HCT116 (cell line): ENCODE measurements at regions not wholly inside any gene's neighbourhood (a gene's known extent, or its start where the extent isn't known, plus 50 kb on each side); places are given as distances from the start of the nearest gene placed in this dataset.

Experiments used
- ATAC-seq: fragments of 200-7000 bp; cut with Tn5 transposase; 2 replicates; pipeline ENCODE4 v1.9.1; 2020; ENCODE audit warnings: mild to moderate bottlenecking, moderate library complexity
- BruUV-seq: library from RNA; stranded (reverse); fragments of 400-500 nt; replicated peaks from 2 replicates; lab custom pipeline; 2021; lab: Mats Ljungman, UMichigan
- CTCF ChIA-PET: fragments of 300-600 bp; sonication (Branson Sonifier 250); formaldehyde crosslinking; loops from one replicate; lab custom pipeline; 2021; ENCODE audit warnings: antibody characterized with exemption; lab: Charles Lee
- POLR2A ChIA-PET: fragments of 300-600, 350-600 bp; sonication (Branson Sonifier 250); formaldehyde crosslinking; loops from one replicate; lab custom pipeline; 2021; ENCODE audit warnings: antibody characterized with exemption; lab: Charles Lee
- RAD21 ChIA-PET, 2 experiments: fragments of 300-600 bp; sonication (Branson Sonifier 250); formaldehyde crosslinking; loops; one replicate each; lab custom pipeline; 2023; ENCODE audit warnings: low total read pairs in 2 of 2; ENCODE audit not compliant: uncharacterized antibody in 2 of 2, unreplicated experiment in 2 of 2, low non-redundant PET in 1 of 2; lab: Charles Lee
- DNase-seq: peaks from one replicate; pipeline ENCODE4 v3.0.0-alpha.2; 2010; ENCODE audit warnings: low read depth, low spot score
- H2AFZ ChIP-seq: fragments of 200-600 bp; shearing (Covaris generic), sonication (generic); 2 replicates; pipeline ENCODE4 v1.6.1; 2017; ENCODE audit warnings: low read depth, mixed run types, mixed read lengths, antibody characterized with exemption, low read length; ENCODE audit not compliant: poor library complexity, severe bottlenecking
- H3K27ac ChIP-seq: 2 replicates; pipeline ENCODE4 v1.5.1; 2012; ENCODE audit warnings: low read depth, low read length
- H3K27me3 ChIP-seq: fragments of 200-600 bp; sonication (generic); 2 replicates; pipeline ENCODE4 v1.6.1; 2016; ENCODE audit warnings: mixed run types, low read length, mixed read lengths; ENCODE audit not compliant: insufficient read depth
- H3K36me3 ChIP-seq, 2 experiments: fragments of 200-500 bp in 1 of 2; fragments of 200-600 bp in 1 of 2; sonication (Bioruptor generic) in 1 of 2; sonication (generic) in 1 of 2; 2 replicates each; pipeline versions ENCODE4 v1.5.1 to v1.6.1; 2014 to 2016; ENCODE audit warnings: low read length in 2 of 2, inconsistent platforms in 1 of 2, mixed read lengths in 1 of 2, mixed run types in 1 of 2; ENCODE audit not compliant: insufficient read depth in 2 of 2, control insufficient read depth in 1 of 2
- H3K4me1 ChIP-seq, 2 experiments: fragments of 200-600 bp in 1 of 2; sonication (generic) in 1 of 2; 2 replicates each; pipeline versions ENCODE4 v1.5.1 to v1.6.1; 2012 to 2017; ENCODE audit warnings: low read length in 2 of 2, inconsistent platforms in 1 of 2, mild to moderate bottlenecking in 1 of 2, mixed read lengths in 1 of 2, mixed run types in 1 of 2, moderate library complexity in 1 of 2; ENCODE audit not compliant: insufficient read depth in 2 of 2, control insufficient read depth in 1 of 2
- H3K4me2 ChIP-seq: fragments of 200-600 bp; sonication (generic); 2 replicates; pipeline ENCODE4 v1.6.1; 2017; ENCODE audit warnings: mixed run types, low read length, mixed read lengths
- H3K4me3 ChIP-seq, 2 experiments: fragments of 200-600 bp in 1 of 2; sonication (generic) in 1 of 2; replicated peaks in 1 of 2; 2 replicates each; pipeline ENCODE4 v1.5.1; 2011 to 2016; ENCODE audit warnings: low read length in 2 of 2, control low read depth in 1 of 2, low read depth in 1 of 2, mild to moderate bottlenecking in 1 of 2, mixed read lengths in 1 of 2, mixed run types in 1 of 2
- H3K79me2 ChIP-seq: fragments of 200-600 bp; sonication (generic); 2 replicates; pipeline ENCODE4 v1.6.1; 2017; ENCODE audit warnings: mild to moderate bottlenecking, mixed run types, low read length, moderate library complexity, mixed read lengths; ENCODE audit not compliant: insufficient read depth
- H3K9ac ChIP-seq: fragments of 200-600 bp; sonication (generic); 2 replicates; pipeline ENCODE4 v1.6.1; 2016; ENCODE audit warnings: low read length, mixed read lengths
- H3K9me2 ChIP-seq: fragments of 200-600 bp; sonication (generic), shearing (Covaris generic); 2 replicates; pipeline ENCODE4 v1.6.1; 2017; ENCODE audit warnings: mixed run types, mild to moderate bottlenecking, moderate library complexity; ENCODE audit not compliant: insufficient read depth
- H3K9me3 ChIP-seq, 2 experiments: fragments of 200-500 bp in 1 of 2; fragments of 200-600 bp in 1 of 2; sonication (Bioruptor generic) in 1 of 2; sonication (generic) in 1 of 2; 2 replicates each; pipeline ENCODE4 v1.6.1; 2014 to 2017; ENCODE audit warnings: low read length in 2 of 2, mixed read lengths in 2 of 2, inconsistent platforms in 1 of 2, low read depth in 1 of 2, mild to moderate bottlenecking in 1 of 2, mixed run types in 1 of 2, moderate library complexity in 1 of 2; ENCODE audit not compliant: control insufficient read depth in 1 of 2, insufficient read depth in 1 of 2
- H4K20me1 ChIP-seq: fragments of 200-600 bp; sonication (generic), shearing (Covaris generic); 2 replicates; pipeline ENCODE4 v1.6.1; 2017; ENCODE audit warnings: mixed run types, mild to moderate bottlenecking, moderate library complexity; ENCODE audit not compliant: insufficient read depth
- CBX3 ChIP-seq: IDR thresholded peaks from 2 replicates; pipeline ENCODE4 v1.6.1; 2012; ENCODE audit warnings: low read depth
- CEBPB ChIP-seq: IDR thresholded peaks from 2 replicates; pipeline ENCODE4 v1.6.1; 2012; ENCODE audit warnings: low read depth
- CTCF ChIP-seq, 3 experiments: fragments of 200-600 bp in 1 of 3; sonication (generic) in 1 of 3; IDR thresholded peaks in 2 of 3; conservative IDR thresholded peaks in 1 of 3; 2 replicates each; pipeline ENCODE4 v1.5.1; 2012 to 2017; ENCODE audit warnings: low read depth in 2 of 3, low read length in 2 of 3, antibody characterized with exemption in 1 of 3, borderline replicate concordance in 1 of 3, control low read depth in 1 of 3, mild to moderate bottlenecking in 1 of 3, mixed read lengths in 1 of 3, mixed run types in 1 of 3, moderate library complexity in 1 of 3; ENCODE audit not compliant: insufficient read depth in 1 of 3
- EGR1 ChIP-seq: IDR thresholded peaks from 2 replicates; pipeline ENCODE4 v1.6.1; 2012; ENCODE audit warnings: low read depth
- EZH2 ChIP-seq: fragments of 200-600 bp; sonication (generic); IDR thresholded peaks from 2 replicates; pipeline ENCODE4 v1.6.1; 2017; ENCODE audit warnings: antibody characterized with exemption, mixed run types
- EZH2phosphoT487 ChIP-seq: fragments of 200-600 bp; IDR thresholded peaks from 2 replicates; pipeline ENCODE4 v1.6.1; 2018; ENCODE audit warnings: antibody characterized with exemption, borderline replicate concordance
- FOSL1 ChIP-seq: IDR thresholded peaks from 2 replicates; pipeline ENCODE4 v1.6.1; 2012; ENCODE audit warnings: low read depth
- JUND ChIP-seq: IDR thresholded peaks from 2 replicates; pipeline ENCODE4 v1.6.1; 2012
- POLR2A ChIP-seq: IDR thresholded peaks from 2 replicates; pipeline ENCODE4 v1.7.0; 2011; ENCODE audit warnings: borderline replicate concordance; ENCODE audit not compliant: insufficient read depth, insufficient read length; ENCODE audit errors: extremely low read depth
- POLR2AphosphoS5 ChIP-seq: IDR thresholded peaks from 2 replicates; pipeline ENCODE4 v1.6.1; 2011; ENCODE audit warnings: mild to moderate bottlenecking, low read depth, low read length, moderate library complexity
- RAD21 ChIP-seq: IDR thresholded peaks from 2 replicates; pipeline ENCODE4 v1.6.1; 2012; ENCODE audit warnings: low read depth, mild to moderate bottlenecking
- SIN3A ChIP-seq: IDR thresholded peaks from 2 replicates; pipeline ENCODE4 v1.6.1; 2012; ENCODE audit warnings: low read depth
- SP1 ChIP-seq: IDR thresholded peaks from 2 replicates; pipeline ENCODE4 v1.6.1; 2012; ENCODE audit warnings: low read depth
- SRF ChIP-seq: IDR thresholded peaks from 2 replicates; pipeline ENCODE4 v1.6.1; 2012; ENCODE audit warnings: low read depth
- TCF7L2 ChIP-seq: IDR thresholded peaks from 2 replicates; pipeline ENCODE4 v1.7.0; 2011; ENCODE audit warnings: borderline replicate concordance, inconsistent platforms; ENCODE audit not compliant: insufficient read depth, insufficient read length; ENCODE audit errors: extremely low read depth
- intact Hi-C: fragments of 100-400 bp; cut with micrococcal nuclease; formaldehyde crosslinking; loops from 2 replicates; pipeline ENCODE4 v1.10.0; 2022
- TF ChIP-seq, protein P1 (sequence below): IDR thresholded peaks from 2 replicates; pipeline ENCODE4 v1.6.1; 2012
- TF ChIP-seq, protein P2 (sequence below): IDR thresholded peaks from 2 replicates; pipeline ENCODE4 v1.6.1; 2012
- TF ChIP-seq, protein P3 (sequence below): IDR thresholded peaks from 2 replicates; pipeline ENCODE4 v1.6.1; 2012; ENCODE audit warnings: low read depth

GRCh38 chr2:59168766-59169165, 927.6 kb upstream of the FANCL start:
- H2AFZ ChIP-seq: no peak overlapping the region
- POLR2A ChIA-PET: no interaction called here
- CTCF ChIA-PET: no interaction called here
- TF ChIP-seq EZH2phosphoT487 (no peak), SIN3A (no peak), POLR2A (no peak)
- TF ChIP-seq, all 23 proteins: peak for 0
- no peaks in the 10 kb centered on the region for H3K9me3 ChIP-seq
- no peak overlapping the region for H3K4me2 ChIP-seq
- DNase-seq: no peak
- no TSS peak for BruUV-seq
- H3K4me1 ChIP-seq: no peaks in the 10 kb centered on the region
- no peak overlapping the region for H3K27ac ChIP-seq
- no peaks in the 10 kb centered on the region for H4K20me1 ChIP-seq
- intact Hi-C loops: no loop called here
- RAD21 ChIA-PET: no interaction called here
- H3K9me2 ChIP-seq: no peaks in the 10 kb centered on the region
- ATAC-seq: no peak
- no peaks in the 10 kb centered on the region for H3K27me3 ChIP-seq
- H3K4me3 ChIP-seq: no peak overlapping the region
- no peaks in the 10 kb centered on the region for H3K79me2 ChIP-seq
- no peaks in the 10 kb centered on the region for H3K36me3 ChIP-seq
- H3K9ac ChIP-seq: no peak overlapping the region

- no peak for DNase-seq
- Histone ChIP-seq H3K9me3 (no peaks in the 10 kb centered on the region), H3K4me3 (no peak overlapping the region), H3K36me3 (no peaks in the 10 kb centered on the region), H4K20me1 (no peaks in the 10 kb centered on the region), H3K4me2 (no peak overlapping the region), H3K27ac (no peak overlapping the region), H2AFZ (no peak overlapping the region), H3K79me2 (no peaks in the 10 kb centered on the region), H3K4me1 (no peaks in the 10 kb centered on the region), H3K9ac (no peak overlapping the region), H3K9me2 (no peaks in the 10 kb centered on the region), H3K27me3 (no peaks in the 10 kb centered on the region)
- ChIA-PET POLR2A (no interaction called here), CTCF (no interaction called here), RAD21 (no interaction called here)
- intact Hi-C loops: no loop called here
- ATAC-seq: no peak
- BruUV-seq: no TSS peak
- no peak for TF ChIP-seq CEBPB
- no peak for TF ChIP-seq RAD21
- TF ChIP-seq POLR2AphosphoS5: no peak
- no peak for TF ChIP-seq JUND
- no peak for TF ChIP-seq FOSL1
- no peak for TF ChIP-seq SIN3A
- TF ChIP-seq, protein P1, sequence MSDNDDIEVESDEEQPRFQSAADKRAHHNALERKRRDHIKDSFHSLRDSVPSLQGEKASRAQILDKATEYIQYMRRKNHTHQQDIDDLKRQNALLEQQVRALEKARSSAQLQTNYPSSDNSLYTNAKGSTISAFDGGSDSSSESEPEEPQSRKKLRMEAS: no peak
- no peak for TF ChIP-seq CTCF (IDR thresholded peaks at IDR 0.05 in 2 of 3, conservative IDR thresholded peaks at IDR 0.05 in 1 of 3; ENCODE audit: borderline replicate concordance in 1 of 3, insufficient read depth in 1 of 3, low read depth in 2 of 3, low read length in 2 of 3)
- no peak for TF ChIP-seq EZH2
- no peak for TF ChIP-seq SRF
- no peak for TF ChIP-seq EGR1
- TF ChIP-seq CBX3: no peak
- TF ChIP-seq, protein P2, sequence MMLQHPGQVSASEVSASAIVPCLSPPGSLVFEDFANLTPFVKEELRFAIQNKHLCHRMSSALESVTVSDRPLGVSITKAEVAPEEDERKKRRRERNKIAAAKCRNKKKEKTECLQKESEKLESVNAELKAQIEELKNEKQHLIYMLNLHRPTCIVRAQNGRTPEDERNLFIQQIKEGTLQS: no peak
- TF ChIP-seq, protein P3, sequence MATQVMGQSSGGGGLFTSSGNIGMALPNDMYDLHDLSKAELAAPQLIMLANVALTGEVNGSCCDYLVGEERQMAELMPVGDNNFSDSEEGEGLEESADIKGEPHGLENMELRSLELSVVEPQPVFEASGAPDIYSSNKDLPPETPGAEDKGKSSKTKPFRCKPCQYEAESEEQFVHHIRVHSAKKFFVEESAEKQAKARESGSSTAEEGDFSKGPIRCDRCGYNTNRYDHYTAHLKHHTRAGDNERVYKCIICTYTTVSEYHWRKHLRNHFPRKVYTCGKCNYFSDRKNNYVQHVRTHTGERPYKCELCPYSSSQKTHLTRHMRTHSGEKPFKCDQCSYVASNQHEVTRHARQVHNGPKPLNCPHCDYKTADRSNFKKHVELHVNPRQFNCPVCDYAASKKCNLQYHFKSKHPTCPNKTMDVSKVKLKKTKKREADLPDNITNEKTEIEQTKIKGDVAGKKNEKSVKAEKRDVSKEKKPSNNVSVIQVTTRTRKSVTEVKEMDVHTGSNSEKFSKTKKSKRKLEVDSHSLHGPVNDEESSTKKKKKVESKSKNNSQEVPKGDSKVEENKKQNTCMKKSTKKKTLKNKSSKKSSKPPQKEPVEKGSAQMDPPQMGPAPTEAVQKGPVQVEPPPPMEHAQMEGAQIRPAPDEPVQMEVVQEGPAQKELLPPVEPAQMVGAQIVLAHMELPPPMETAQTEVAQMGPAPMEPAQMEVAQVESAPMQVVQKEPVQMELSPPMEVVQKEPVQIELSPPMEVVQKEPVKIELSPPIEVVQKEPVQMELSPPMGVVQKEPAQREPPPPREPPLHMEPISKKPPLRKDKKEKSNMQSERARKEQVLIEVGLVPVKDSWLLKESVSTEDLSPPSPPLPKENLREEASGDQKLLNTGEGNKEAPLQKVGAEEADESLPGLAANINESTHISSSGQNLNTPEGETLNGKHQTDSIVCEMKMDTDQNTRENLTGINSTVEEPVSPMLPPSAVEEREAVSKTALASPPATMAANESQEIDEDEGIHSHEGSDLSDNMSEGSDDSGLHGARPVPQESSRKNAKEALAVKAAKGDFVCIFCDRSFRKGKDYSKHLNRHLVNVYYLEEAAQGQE: no peak
- TF ChIP-seq TCF7L2: no peak
- TF ChIP-seq SP1: no peak
These were observed 926.4 kb upstream of the FANCL start for GRCh38 chr2:59167514-59167913.
